Activated CD4-positive, alpha-beta T cell treated with anti-CD3 and anti-CD28 coated beads, Interleukin-2, amount 10 ng/mL, durations not matched to agents 24 days and 14 days (primary cell): ENCODE measurements at regions not wholly inside any gene's neighbourhood (a gene's known extent, or its start where the extent isn't known, plus 50 kb on each side); places are given as distances from the start of the nearest gene placed in this dataset.
A peak's percentile ranks its signal among the peaks of the same experiment; 100 is the strongest.

Source experiments
- DNase-seq: peaks from one replicate; pipeline ENCODE4 v3.0.0; 2022
- H3K27ac Mint-ChIP-seq: one replicate; pipeline ENCODE4 v1.8.0; 2022; ENCODE audit warnings: mild to moderate bottlenecking, mixed read lengths
- H3K27me3 Mint-ChIP-seq: one replicate; pipeline ENCODE4 v1.8.0; 2022; ENCODE audit warnings: mixed read lengths
- H3K36me3 Mint-ChIP-seq: one replicate; pipeline ENCODE4 v1.8.0; 2022; ENCODE audit warnings: low read depth, mild to moderate bottlenecking, mixed read lengths
- H3K4me1 Mint-ChIP-seq: one replicate; pipeline ENCODE4 v1.8.0; 2021; ENCODE audit warnings: mixed read lengths
- H3K4me3 Mint-ChIP-seq: one replicate; pipeline ENCODE4 v1.8.0; 2022; ENCODE audit warnings: mild to moderate bottlenecking, moderate library complexity, mixed read lengths
- H3K9me3 Mint-ChIP-seq: one replicate; pipeline ENCODE4 v1.8.0; 2021; ENCODE audit warnings: mixed read lengths
- intact Hi-C: fragments of 100-400 bp; cut with micrococcal nuclease; formaldehyde crosslinking; loops from one replicate; pipeline ENCODE4 v1.15.1; 2023

DNA sequence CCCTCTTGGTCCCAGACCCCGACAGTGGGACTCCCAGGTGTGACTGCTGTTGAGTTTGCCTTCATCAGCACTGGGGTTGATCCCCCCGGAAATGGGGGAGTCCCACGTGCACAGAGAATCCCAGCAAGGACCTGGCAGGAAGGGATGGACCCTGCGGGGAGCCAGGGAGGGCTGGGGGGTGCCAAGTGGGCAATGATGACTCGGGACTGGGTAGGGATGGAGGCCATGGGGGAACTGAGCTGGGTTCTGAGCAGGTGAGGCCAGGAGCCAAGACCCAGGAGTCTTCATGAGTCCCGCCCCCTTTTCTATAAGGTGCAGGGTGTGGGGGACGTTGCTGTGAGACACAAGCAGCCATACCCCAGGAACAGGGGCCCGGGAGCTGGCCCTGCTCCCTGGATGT lies 103.8 kb downstream of the CRYAA start:
- H3K36me3 Mint-ChIP-seq = no peaks in the 10 kb centered on the region
- H3K27me3 Mint-ChIP-seq = peaks cover 5% of the 10 kb centered on the region
- DNase-seq = no peak
- H3K9me3 Mint-ChIP-seq = no peaks in the 10 kb centered on the region
- no peak overlapping the region for H3K4me3 Mint-ChIP-seq
- H3K27ac Mint-ChIP-seq = no peak overlapping the region
- intact Hi-C loops = no loop called here
- H3K4me1 Mint-ChIP-seq = peaks cover 2% of the 10 kb centered on the region

DNA sequence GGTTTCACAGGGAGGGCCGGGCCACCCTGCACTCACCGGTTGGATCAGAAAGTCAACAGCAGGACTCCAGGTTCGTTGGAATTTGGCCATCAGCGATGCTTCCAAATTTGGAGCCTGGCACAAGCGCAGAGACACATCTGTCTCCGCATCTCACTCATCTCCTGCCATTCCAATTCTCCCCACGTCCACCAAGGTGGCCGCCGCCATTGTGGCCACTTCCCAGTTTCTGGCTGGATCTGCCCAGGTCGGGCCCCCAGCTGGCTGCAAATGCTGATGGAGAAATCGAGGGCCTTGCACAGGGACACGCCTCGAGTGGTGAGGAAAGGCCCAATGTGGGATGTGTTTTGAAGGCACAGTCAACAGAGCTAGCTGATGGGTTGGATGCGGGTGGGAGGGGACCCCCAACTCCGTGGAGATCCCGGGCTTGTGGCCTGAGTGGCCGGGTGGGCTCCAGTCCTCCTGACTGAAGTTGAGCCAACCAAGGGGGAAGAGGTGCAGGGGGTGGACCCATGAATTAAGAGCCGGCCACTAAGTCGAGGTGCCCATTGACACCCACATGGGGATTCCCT lies 102.7 kb downstream of the CRYAA start:
- Mint-ChIP-seq H3K9me3 (no peaks in the 10 kb centered on the region), H3K4me3 (no peak overlapping the region), H3K27me3 (peaks cover 4% of the 10 kb centered on the region), H3K27ac (no peak overlapping the region), H3K36me3 (no peaks in the 10 kb centered on the region), H3K4me1 (peaks cover 2% of the 10 kb centered on the region)
- intact Hi-C loops = no loop called here
- no peak for DNase-seq

DNA sequence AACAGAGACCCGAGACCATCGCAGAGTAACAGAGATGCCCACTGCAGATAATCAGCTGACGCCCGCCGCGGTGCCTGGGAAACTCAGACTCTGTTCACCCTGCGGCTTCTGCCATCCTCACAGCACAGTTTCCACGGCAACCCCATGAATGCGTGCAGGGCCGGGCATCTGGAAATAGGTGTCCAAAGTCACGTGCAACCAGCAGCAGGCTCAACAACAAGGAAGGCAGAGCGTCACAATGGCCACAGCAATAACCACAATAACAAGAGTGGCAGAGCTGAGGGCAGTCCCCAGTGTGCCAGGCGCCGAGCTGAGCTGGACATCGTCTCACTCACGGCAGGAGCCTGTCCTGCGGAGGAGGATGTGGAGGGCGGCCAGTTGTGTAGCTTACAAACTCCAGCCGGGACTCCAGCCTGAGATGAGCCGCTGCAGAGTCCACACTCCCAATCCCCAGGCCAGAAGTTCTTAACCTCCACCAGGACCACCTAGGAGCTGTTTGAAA lies 102.0 kb downstream of the CRYAA start:
- H3K9me3 Mint-ChIP-seq = no peaks in the 10 kb centered on the region
- peaks cover 2% of the 10 kb centered on the region for H3K27me3 Mint-ChIP-seq
- H3K4me3 Mint-ChIP-seq = no peak overlapping the region
- intact Hi-C loops = no loop called here
- peaks cover 2% of the 10 kb centered on the region for H3K4me1 Mint-ChIP-seq
- no peaks in the 10 kb centered on the region for H3K36me3 Mint-ChIP-seq
- no peak overlapping the region for H3K27ac Mint-ChIP-seq
- DNase-seq = no peak

DNA sequence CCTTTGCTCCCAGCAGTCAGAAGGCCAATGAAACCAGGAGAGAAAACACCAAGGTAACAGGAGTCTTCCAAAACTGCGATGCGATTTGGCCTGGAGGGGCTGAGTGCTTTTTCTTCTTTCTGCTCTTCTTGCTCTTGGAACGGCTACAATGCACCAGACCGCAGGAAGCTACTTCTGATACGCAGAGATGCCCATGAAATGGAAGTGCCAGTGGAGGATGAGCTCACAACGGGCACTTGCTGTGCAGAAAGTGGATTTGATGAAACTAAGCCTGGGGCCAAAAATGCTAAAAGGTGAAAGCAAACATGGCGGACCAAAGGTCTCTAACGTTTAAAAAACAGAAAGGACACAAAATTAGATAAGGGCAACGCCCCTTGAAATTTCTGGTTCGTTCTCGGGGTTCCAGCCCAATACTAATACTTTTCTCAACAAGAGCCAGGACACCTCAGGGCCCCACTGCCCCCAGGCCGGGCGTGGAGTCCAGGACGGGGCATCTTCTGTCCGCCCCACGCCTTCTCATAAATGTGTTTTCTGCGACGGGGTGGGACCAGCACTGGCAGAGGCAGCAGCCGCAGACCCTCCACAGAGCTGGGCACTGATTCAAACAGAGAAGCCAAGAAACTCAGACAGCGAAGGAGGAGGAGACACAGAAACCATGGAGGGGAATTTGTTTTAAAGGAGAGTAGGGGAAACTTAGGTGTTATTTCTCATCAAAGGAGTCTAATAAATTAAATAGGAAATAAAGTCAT lies 101.3 kb downstream of the CRYAA start:
- Mint-ChIP-seq H3K9me3 (no peaks in the 10 kb centered on the region), H3K27me3 (no peaks in the 10 kb centered on the region), H3K4me1 (no peaks in the 10 kb centered on the region), H3K36me3 (no peaks in the 10 kb centered on the region), H3K4me3 (no peak overlapping the region), H3K27ac (no peak overlapping the region)
- intact Hi-C loops = no loop called here
- DNase-seq = no peak

DNA sequence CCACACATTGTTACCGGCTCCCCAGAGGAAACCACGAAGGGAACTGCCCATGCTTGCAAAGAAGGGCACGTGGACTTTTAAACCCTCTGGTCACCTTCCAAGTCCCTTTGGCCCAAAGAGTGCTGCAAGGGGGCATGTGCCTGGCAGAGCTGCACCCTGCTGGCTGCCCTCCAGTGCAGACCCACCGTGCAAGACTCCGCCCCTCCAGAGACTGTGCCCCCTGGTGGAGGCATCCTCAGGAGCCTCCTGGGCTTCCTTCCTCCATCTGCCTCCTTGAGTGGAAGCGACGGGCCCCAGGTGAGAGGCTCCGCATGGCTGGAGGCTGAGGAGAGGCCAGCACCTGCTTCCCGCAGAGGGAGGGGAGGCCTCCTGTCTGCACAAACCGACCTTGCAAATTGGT lies 100.6 kb downstream of the CRYAA start:
- Mint-ChIP-seq H3K27me3 (peaks cover 2% of the 10 kb centered on the region), H3K36me3 (no peaks in the 10 kb centered on the region)

DNA sequence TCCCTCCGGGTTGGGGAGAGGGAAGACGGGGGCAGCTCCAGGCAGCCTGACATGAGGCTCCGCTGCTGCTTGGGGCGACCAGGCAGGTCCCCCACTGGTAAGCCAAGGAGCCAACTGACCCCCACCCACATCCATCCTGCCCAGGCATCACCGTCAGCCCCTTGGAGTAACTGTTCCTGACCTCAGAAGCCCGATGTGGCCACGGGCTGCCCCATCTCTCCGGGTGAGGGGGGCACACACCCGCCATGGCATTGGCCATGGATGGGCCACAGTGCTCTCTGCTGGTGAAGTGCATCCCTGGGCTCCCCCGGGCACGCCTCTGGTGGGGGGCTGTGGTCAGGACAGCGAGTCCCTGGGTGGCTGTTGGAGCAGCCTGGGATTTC lies 100.0 kb downstream of the CRYAA start:
- intact Hi-C loops = no loop called here
- Mint-ChIP-seq H3K4me3 (no peak overlapping the region), H3K4me1 (no peaks in the 10 kb centered on the region), H3K9me3 (no peaks in the 10 kb centered on the region), H3K36me3 (no peaks in the 10 kb centered on the region), H3K27me3 (peaks cover 5% of the 10 kb centered on the region), H3K27ac (no peak overlapping the region)
- no peak for DNase-seq

More for the DNA sequence above, 100.6 kb downstream of the CRYAA start:
- Mint-ChIP-seq H3K4me3 (no peak overlapping the region), H3K27ac (no peak overlapping the region), H3K9me3 (no peaks in the 10 kb centered on the region), H3K4me1 (no peaks in the 10 kb centered on the region)
- peak; percentile 74 for DNase-seq
- intact Hi-C loops = no loop called here

DNA sequence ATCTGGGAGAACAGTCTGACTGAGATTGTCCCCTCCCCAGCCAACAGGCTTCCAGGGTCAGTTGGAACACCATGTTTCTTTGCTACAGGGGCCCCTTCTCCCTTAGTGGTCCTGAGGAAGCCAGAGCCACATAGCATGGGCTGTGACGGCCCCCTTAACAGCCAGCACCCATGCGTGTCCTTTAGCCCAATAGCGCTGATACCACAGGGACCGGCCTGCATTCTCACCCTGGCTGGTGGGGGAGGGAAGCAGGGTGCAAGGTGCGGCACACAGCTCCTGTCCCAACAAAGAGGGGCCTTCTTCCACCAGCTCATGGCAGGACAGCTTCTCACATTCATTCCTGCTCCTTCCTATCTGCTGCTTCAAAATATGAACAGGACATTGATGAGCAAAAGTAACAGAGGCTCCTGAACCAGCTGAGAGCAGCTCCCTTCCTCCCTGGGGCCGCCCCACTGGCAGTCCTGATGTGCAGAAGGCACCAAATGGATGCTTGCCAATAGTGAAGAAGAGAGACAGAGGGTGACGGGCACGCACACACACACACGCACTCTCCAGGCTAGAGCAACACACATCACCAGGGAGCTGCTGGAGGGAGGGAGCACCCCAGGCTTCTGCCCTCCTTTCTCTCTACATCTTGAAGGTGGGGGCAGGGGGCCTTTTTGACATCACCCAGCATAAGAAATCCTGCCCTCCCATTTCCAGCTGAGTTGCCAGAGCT lies 99.4 kb downstream of the CRYAA start:
- no peak for DNase-seq
- H3K27ac Mint-ChIP-seq = no peak overlapping the region
- H3K4me3 Mint-ChIP-seq = no peak overlapping the region
- H3K27me3 Mint-ChIP-seq = peaks cover 5% of the 10 kb centered on the region
- no peaks in the 10 kb centered on the region for H3K9me3 Mint-ChIP-seq
- intact Hi-C loops = no loop called here
- no peaks in the 10 kb centered on the region for H3K4me1 Mint-ChIP-seq
- no peaks in the 10 kb centered on the region for H3K36me3 Mint-ChIP-seq

DNA sequence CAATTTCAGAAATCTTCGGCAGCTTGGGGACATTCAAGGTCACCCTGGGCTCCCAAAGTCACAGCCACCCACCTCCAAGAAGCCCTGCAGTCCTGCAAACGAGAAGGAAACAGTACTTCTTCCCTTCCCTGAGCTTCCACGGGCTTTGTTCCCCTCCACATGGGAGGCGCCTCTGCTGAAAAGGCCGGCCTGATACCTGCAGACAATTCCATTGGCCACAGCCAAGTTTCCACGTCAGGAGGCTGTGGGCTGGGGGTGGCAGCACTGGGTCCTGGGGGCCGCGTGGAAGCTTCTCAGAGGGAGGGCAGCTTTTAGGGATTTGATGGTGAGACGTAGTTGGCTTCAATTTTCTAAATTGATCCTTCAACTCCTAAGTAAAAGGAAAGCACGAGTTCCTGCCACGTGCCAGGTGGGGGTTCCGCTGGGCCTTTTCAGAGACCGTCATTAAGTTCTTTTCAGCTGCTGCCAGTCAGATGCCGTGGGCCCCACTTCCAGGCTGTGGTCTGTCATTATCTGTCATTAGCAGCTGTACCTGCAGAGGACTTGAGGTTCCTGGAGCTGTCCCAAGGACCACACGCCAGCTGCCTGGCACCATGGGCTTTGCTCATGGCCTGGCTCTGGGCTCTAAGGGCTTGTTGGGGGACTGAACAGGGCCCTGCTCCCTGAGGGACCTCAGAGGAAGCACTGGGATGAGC lies 98.7 kb downstream of the CRYAA start:
- no peak for DNase-seq
- Mint-ChIP-seq H3K36me3 (no peaks in the 10 kb centered on the region), H3K4me1 (no peaks in the 10 kb centered on the region), H3K9me3 (no peaks in the 10 kb centered on the region), H3K4me3 (no peak overlapping the region), H3K27ac (no peak overlapping the region), H3K27me3 (peaks cover 5% of the 10 kb centered on the region)
- intact Hi-C loops = no loop called here

DNA sequence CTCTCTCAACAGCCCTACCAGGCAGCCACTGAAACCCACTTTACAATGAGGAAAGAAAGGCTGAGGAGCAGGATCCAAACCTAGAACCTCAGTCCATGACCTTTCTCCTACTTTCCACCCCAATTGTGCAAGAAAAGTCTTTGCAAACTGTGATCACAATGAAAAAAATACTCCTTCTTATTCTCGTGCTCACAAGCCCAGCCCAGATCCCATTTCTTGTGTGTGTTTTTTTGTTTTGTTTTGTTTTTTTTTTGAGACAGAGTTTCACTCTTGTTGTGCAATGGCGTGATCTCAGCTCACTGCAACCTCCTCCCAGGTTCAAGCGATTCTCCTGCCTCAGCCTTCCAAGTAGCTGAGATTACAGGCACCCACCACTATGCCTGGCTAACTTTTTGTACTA lies 97.7 kb downstream of the CRYAA start:
- Mint-ChIP-seq H3K27ac (no peak overlapping the region), H3K4me3 (no peak overlapping the region), H3K4me1 (no peaks in the 10 kb centered on the region), H3K36me3 (no peaks in the 10 kb centered on the region), H3K27me3 (peaks cover 5% of the 10 kb centered on the region), H3K9me3 (no peaks in the 10 kb centered on the region)
- intact Hi-C loops = no loop called here
- no peak for DNase-seq

DNA sequence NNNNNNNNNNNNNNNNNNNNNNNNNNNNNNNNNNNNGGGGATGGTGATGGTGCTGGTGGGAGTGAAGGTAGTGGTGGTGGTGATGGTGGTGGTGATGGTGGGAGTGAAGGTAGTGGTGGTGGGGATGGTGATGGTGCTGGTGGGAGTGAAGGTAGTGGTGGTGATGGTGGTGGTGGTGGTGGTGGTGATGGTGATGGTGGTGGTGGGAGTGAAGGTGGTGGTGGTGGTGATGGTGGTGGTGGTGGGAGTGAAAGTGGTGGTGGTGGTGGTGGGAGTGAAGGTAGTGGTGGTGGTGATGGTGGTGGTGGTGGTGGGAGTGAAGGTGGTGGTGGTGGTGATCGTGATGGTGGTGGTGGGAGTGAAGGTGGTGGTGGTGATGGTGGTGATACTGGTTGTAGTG lies 93.6 kb downstream of the CRYAA start:
- no peaks in the 10 kb centered on the region for H3K36me3 Mint-ChIP-seq
- H3K27ac Mint-ChIP-seq = no peak overlapping the region
- intact Hi-C loops = no loop called here
- no peaks in the 10 kb centered on the region for H3K4me1 Mint-ChIP-seq
- H3K4me3 Mint-ChIP-seq = no peak overlapping the region
- H3K9me3 Mint-ChIP-seq = no peaks in the 10 kb centered on the region
- H3K27me3 Mint-ChIP-seq = peaks cover 5% of the 10 kb centered on the region
- DNase-seq = no peak
